HepG2 (cell line): ENCODE measurements at regions not wholly inside any gene's neighbourhood (a gene's known extent, or its start where the extent isn't known, plus 50 kb on each side); places are given as distances from the start of the nearest gene placed in this dataset.

Source experiments
- ATAC-seq: fragments of 200-7000 bp; cut with Tn5 transposase; 3 replicates; pipeline ENCODE4 v1.9.1; 2020; ENCODE audit warnings: mild to moderate bottlenecking, moderate library complexity
- BruUV-seq: library from RNA; stranded (reverse); fragments of 400-500 nt; replicated peaks from 2 replicates; lab custom pipeline; 2021; lab: Mats Ljungman, UMichigan
- CTCF ChIA-PET: fragments of 300-600 bp; formaldehyde crosslinking; extraction: SDS; loops from one replicate; lab custom pipeline; 2021; ENCODE audit warnings: low total read pairs, inconsistent platforms, low intra/inter-chr PET ratio; lab: Yijun Ruan, JAX
- POLR2A ChIA-PET: fragments of 350-600 bp; sonication (Branson Sonifier 250); formaldehyde crosslinking; loops from one replicate; lab custom pipeline; 2020; ENCODE audit warnings: antibody characterized with exemption, inconsistent platforms; lab: Yijun Ruan, JAX
- DNase-seq: peaks from one replicate; pipeline ENCODE4 v3.0.0-alpha.2; 2015; ENCODE audit warnings: low spot score
- FAIRE-seq: peaks from 3 replicates; lab custom pipeline; 2011; peaks lifted over from hg19 to GRCh38; lab: Jason Lieb, UNC
- H2AFZ ChIP-seq: one replicate; pipeline ENCODE4 v1.6.1; 2011; ENCODE audit warnings: low read length, inconsistent platforms
- H3K27ac ChIP-seq: fragments of 300-600 bp; 3 replicates; pipeline ENCODE4 v1.8.0; 2011; ENCODE audit warnings: mixed run types, mild to moderate bottlenecking, mixed read lengths, low read length, inconsistent platforms; ENCODE audit not compliant: insufficient read depth; ENCODE audit errors: extremely low read length
- H3K27me3 ChIP-seq, 2 experiments: fragments of 200-600 bp in 1 of 2; 2 replicates in 1 of 2; 3 replicates in 1 of 2; pipeline versions ENCODE4 v1.6.0 to v1.8.0; 2011; ENCODE audit warnings: low read length in 2 of 2, mild to moderate bottlenecking in 2 of 2, moderate library complexity in 2 of 2, inconsistent platforms in 1 of 2; ENCODE audit not compliant: insufficient read depth in 2 of 2, control insufficient read depth in 1 of 2
- H3K36me3 ChIP-seq, 2 experiments: fragments of 200-600 bp in 1 of 2; replicated peaks in 1 of 2; 2 replicates in 1 of 2; 3 replicates in 1 of 2; pipeline versions ENCODE4 v1.5.1 to v1.8.0; 2011; ENCODE audit warnings: low read length in 2 of 2, inconsistent platforms in 1 of 2; ENCODE audit not compliant: insufficient read depth in 2 of 2, control insufficient read depth in 1 of 2
- H3K4me1 ChIP-seq: 2 replicates; pipeline ENCODE4 v1.5.1; 2012; ENCODE audit warnings: low read length, inconsistent platforms; ENCODE audit not compliant: insufficient read depth
- H3K4me2 ChIP-seq: 2 replicates; pipeline ENCODE4 v1.6.0; 2011; ENCODE audit warnings: low read depth, low read length, inconsistent platforms
- H3K4me3 ChIP-seq, 3 experiments: fragments of 200-600 bp in 1 of 3; sonication (generic), shearing (Covaris generic) in 1 of 3; replicated peaks in 1 of 3; 2 replicates each; pipeline ENCODE4 v1.5.1; 2011 to 2016; ENCODE audit warnings: low read length in 3 of 3, inconsistent platforms in 2 of 3, low read depth in 2 of 3, mild to moderate bottlenecking in 2 of 3, control low read depth in 1 of 3, mixed read lengths in 1 of 3; ENCODE audit not compliant: insufficient read depth in 1 of 3
- H3K79me2 ChIP-seq: one replicate; pipeline ENCODE4 v1.6.1; 2011; ENCODE audit warnings: low read length, inconsistent platforms; ENCODE audit not compliant: insufficient read depth
- H3K9ac ChIP-seq: 2 replicates; pipeline ENCODE4 v1.6.0; 2011; ENCODE audit warnings: mild to moderate bottlenecking, low read depth, low read length, inconsistent platforms; ENCODE audit not compliant: insufficient read depth
- H3K9me3 ChIP-seq: 2 replicates; pipeline ENCODE4 v1.5.1; 2012; ENCODE audit warnings: mild to moderate bottlenecking, low read length
- H4K20me1 ChIP-seq: 2 replicates; pipeline ENCODE4 v1.6.0; 2011; ENCODE audit warnings: inconsistent platforms, mild to moderate bottlenecking, low read length, moderate library complexity; ENCODE audit not compliant: insufficient read depth
- HMGXB4 ChIP-seq, 2 experiments: sonication (generic) in 1 of 2; formaldehyde crosslinking in 1 of 2; IDR thresholded peaks; 2 replicates each; pipeline versions ENCODE4 v1.4.0 to v1.6.1; 2018 to 2020; ENCODE audit warnings: missing genetic modification reagents in 2 of 2, borderline replicate concordance in 1 of 2, low read depth in 1 of 2, mild to moderate bottlenecking in 1 of 2, missing biosample characterization in 1 of 2
- MAFF ChIP-seq: IDR thresholded peaks from 2 replicates; pipeline ENCODE4 v1.6.1; 2011; ENCODE audit warnings: low read depth, low read length, improper control_type of control experiment
- MAFK ChIP-seq, 2 experiments: IDR thresholded peaks in 1 of 2; conservative IDR thresholded peaks in 1 of 2; 2 replicates each; pipeline ENCODE4 v1.6.1; 2011; ENCODE audit warnings: improper control_type of control experiment in 2 of 2, low read length in 2 of 2
- ZFY ChIP-seq: sonication (generic); formaldehyde crosslinking; IDR thresholded peaks from 2 replicates; pipeline ENCODE4 v1.4.0; 2020; ENCODE audit warnings: missing genetic modification reagents
- ZNF761 ChIP-seq: sonication (generic); formaldehyde crosslinking; conservative IDR thresholded peaks from 2 replicates; pipeline ENCODE4 v1.4.0; 2020; ENCODE audit warnings: mild to moderate bottlenecking, missing genetic modification reagents
- WGBS: methylation state at CpG from one replicate; pipeline ENCODE4 v1.1.6; 2017; ENCODE audit warnings: low lambda C conversion rate; 5-methylcytosine and 5-hydroxymethylcytosine counted together
- in situ Hi-C: cut with HindIII; loops from 2 replicates; pipeline ENCODE4 v1.10.0; 2017; ENCODE audit warnings: low pct_unique_long_range_greater_than_20kb; ENCODE audit not compliant: extremely low pct_ligation_motif_present
- intact Hi-C: fragments of 100-400 bp; cut with micrococcal nuclease; formaldehyde crosslinking; loops from one replicate; pipeline ENCODE4 v1.10.0; 2022; ENCODE audit not compliant: unreplicated experiment
- TF ChIP-seq, protein P1 (sequence below): IDR thresholded peaks from 2 replicates; pipeline ENCODE4 v1.6.1; 2016
- TF ChIP-seq, protein P2 (sequence below): sonication (generic); formaldehyde crosslinking; IDR thresholded peaks from 2 replicates; pipeline ENCODE4 v1.4.0; 2020; ENCODE audit warnings: mild to moderate bottlenecking, missing genetic modification reagents

DNA sequence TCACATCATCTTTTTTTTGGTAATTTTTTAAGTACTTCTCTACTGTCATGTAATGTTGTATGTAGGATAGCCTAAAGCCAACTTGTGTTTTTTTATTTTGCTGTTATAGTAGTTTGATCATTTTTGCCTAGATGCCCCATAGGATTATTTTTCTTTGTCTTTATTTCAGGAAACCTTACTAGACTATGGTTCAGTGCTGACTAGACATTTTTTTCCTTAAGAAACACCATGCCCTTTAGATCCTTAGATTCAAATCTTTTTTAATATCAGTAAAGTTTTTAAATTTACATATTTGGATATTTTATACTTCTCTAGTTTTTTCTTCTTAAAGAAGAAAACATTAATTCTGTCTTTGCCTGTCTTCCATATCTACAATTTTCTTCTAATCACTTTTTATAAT lies 221.3 kb downstream of the IDS start:
- H3K9me3 ChIP-seq, result no peaks in the 10 kb centered on the region
- TF ChIP-seq MAFF (peak; percentile 79), ZNF761 (CRISPR knock-in tag) (no peak), MAFK (conservative IDR thresholded peaks at IDR 0.05 in 1 of 2, IDR thresholded peaks at IDR 0.05 in 1 of 2; ENCODE audit: low read length in 2 of 2) (peak; percentile 47 to 81)
- no peaks in the 10 kb centered on the region for H3K36me3 ChIP-seq
- no TSS peak for BruUV-seq
- H3K4me3 ChIP-seq, result no peak overlapping the region
- no peaks in the 10 kb centered on the region for H3K79me2 ChIP-seq
- H3K27me3 ChIP-seq, result no peaks in the 10 kb centered on the region
- H3K4me2 ChIP-seq, result no peak overlapping the region
- in situ Hi-C loops (loop anchor here (25.0 kb wide), 1 partner anchor 1222 kb away; no protein-coding TSS in a partner anchor), intact Hi-C loops (no loop called here)
- FAIRE-seq (no peak), DNase-seq (no peak), ATAC-seq (no peak)
- no peak overlapping the region for H2AFZ ChIP-seq
- ChIA-PET POLR2A (no interaction called here), CTCF (no interaction called here)
- H3K9ac ChIP-seq, result no peak overlapping the region
- H3K4me1 ChIP-seq, result no peaks in the 10 kb centered on the region
- no peak overlapping the region for H3K27ac ChIP-seq
- H4K20me1 ChIP-seq, result no peaks in the 10 kb centered on the region

DNA sequence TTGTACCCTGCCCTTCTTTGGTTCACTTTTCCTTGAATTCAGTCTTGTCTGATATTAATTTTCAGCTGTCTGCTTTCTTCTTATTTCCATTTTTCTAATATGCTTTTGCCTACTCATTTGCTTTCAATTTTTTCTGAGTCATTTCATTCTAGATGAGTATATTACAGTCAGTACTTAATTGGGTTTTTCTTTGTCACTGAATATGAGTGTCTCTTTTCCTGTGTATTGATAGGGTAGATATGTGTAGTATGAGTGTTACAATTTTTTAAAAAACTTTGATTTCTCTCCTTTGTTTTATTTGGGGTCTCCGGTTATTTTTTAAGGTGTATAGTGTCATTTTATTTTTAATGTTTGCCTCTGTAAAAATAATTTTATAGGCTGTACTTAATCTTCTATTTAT lies 222.2 kb downstream of the IDS start:
- Histone ChIP-seq H3K4me1 (no peaks in the 10 kb centered on the region), H3K9me3 (no peaks in the 10 kb centered on the region), H3K27ac (no peak overlapping the region), H3K9ac (no peak overlapping the region), H3K4me3 (no peak overlapping the region), H3K27me3 (no peaks in the 10 kb centered on the region), H2AFZ (no peak overlapping the region), H3K79me2 (no peaks in the 10 kb centered on the region), H4K20me1 (no peaks in the 10 kb centered on the region)
- ChIA-PET POLR2A (no interaction called here), CTCF (no interaction called here)
- in situ Hi-C loops, result loop anchor here (25.0 kb wide), 1 partner anchor 1221 kb away; no protein-coding TSS in a partner anchor
- ATAC-seq (no peak), FAIRE-seq (no peak)
- WGBS, result 0% methylated on average over 1 of the region's 1 CpG
- TF ChIP-seq ZFY (CRISPR knock-in tag) (no peak), HMGXB4 (CRISPR knock-in tag; IDR thresholded peaks at IDR 0.05; ENCODE audit: borderline replicate concordance in 1 of 2, low read depth in 1 of 2) (no peak)
- TF ChIP-seq, protein P1, sequence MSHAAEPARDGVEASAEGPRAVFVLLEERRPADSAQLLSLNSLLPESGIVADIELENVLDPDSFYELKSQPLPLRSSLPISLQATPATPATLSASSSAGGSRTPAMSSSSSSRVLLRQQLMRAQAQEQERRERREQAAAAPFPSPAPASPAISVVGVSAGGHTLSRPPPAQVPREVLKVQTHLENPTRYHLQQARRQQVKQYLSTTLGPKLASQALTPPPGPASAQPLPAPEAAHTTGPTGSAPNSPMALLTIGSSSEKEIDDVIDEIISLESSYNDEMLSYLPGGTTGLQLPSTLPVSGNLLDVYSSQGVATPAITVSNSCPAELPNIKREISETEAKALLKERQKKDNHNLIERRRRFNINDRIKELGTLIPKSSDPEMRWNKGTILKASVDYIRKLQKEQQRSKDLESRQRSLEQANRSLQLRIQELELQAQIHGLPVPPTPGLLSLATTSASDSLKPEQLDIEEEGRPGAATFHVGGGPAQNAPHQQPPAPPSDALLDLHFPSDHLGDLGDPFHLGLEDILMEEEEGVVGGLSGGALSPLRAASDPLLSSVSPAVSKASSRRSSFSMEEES (CRISPR knock-in tag), result no peak
- TF ChIP-seq, protein P2, sequence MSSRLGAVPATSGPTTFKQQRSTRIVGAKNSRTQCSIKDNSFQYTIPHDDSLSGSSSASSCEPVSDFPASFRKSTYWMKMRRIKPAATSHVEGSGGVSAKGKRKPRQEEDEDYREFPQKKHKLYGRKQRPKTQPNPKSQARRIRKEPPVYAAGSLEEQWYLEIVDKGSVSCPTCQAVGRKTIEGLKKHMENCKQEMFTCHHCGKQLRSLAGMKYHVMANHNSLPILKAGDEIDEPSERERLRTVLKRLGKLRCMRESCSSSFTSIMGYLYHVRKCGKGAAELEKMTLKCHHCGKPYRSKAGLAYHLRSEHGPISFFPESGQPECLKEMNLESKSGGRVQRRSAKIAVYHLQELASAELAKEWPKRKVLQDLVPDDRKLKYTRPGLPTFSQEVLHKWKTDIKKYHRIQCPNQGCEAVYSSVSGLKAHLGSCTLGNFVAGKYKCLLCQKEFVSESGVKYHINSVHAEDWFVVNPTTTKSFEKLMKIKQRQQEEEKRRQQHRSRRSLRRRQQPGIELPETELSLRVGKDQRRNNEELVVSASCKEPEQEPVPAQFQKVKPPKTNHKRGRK, result no peak
- TF ChIP-seq, all 625 proteins: peak for 0
- H3K36me3 ChIP-seq, result no peaks in the 10 kb centered on the region
- intact Hi-C loops, result no loop called here
- no peak overlapping the region for H3K4me2 ChIP-seq
- no peak for DNase-seq
- BruUV-seq, result no TSS peak
